GM12878 (cell line): ENCODE measurements at regions not wholly inside any gene's neighbourhood (a gene's known extent, or its start where the extent isn't known, plus 50 kb on each side); places are given as distances from the start of the nearest gene placed in this dataset.
A peak's percentile ranks its signal among the peaks of the same experiment; 100 is the strongest.

ENCODE experiments used
- CTCF ChIP-seq, 3 experiments: IDR thresholded peaks in 2 of 3; conservative IDR thresholded peaks in 1 of 3; 2 replicates each; pipeline ENCODE4 v1.5.1; 2011; ENCODE audit warnings: low read depth in 3 of 3, low read length in 3 of 3, mild to moderate bottlenecking in 3 of 3, control low read depth in 2 of 3, moderate library complexity in 2 of 3, inconsistent platforms in 1 of 3, mixed read lengths in 1 of 3; ENCODE audit not compliant: control insufficient read depth in 2 of 3, insufficient read depth in 1 of 3; ENCODE audit errors: extremely low read depth in 1 of 3
- PAX8 ChIP-seq: fragments of 450-650 bp; IDR thresholded peaks from 2 replicates; pipeline ENCODE4 v1.6.1; 2017; ENCODE audit warnings: mild to moderate bottlenecking, moderate library complexity
- TAF1 ChIP-seq: IDR thresholded peaks from 2 replicates; pipeline ENCODE4 v1.6.1; 2011; ENCODE audit warnings: mild to moderate bottlenecking, low read depth, low read length, borderline replicate concordance

GRCh38 chr2:145186303-145186702 is 666.4 kb upstream of the ZEB2 start:
- TF ChIP-seq CTCF (IDR thresholded peaks at IDR 0.05 in 2 of 3, conservative IDR thresholded peaks at IDR 0.05 in 1 of 3; ENCODE audit: control insufficient read depth in 2 of 3, extremely low read depth in 1 of 3, insufficient read depth in 1 of 3, low read depth in 3 of 3, low read length in 3 of 3): peak; percentile 2 to 23 (median 15); a peak in 1 of 6 replicates
- TF ChIP-seq TAF1: no peak
- no peak for TF ChIP-seq PAX8
